Chondrocyte (in vitro differentiated cells): ENCODE measurements at regions not wholly inside any gene's neighbourhood (a gene's known extent, or its start where the extent isn't known, plus 50 kb on each side); places are given as distances from the start of the nearest gene placed in this dataset.

ENCODE experiments used
- DNase-seq: peaks from one replicate; pipeline ENCODE4 v3.0.0; 2021; ENCODE audit warnings: mixed read lengths, low spot score
- H3K27ac Mint-ChIP-seq: one replicate; pipeline ENCODE4 v1.8.0; 2021; ENCODE audit warnings: mild to moderate bottlenecking, moderate library complexity, mixed read lengths; ENCODE audit not compliant: unreplicated experiment
- H3K27me3 Mint-ChIP-seq: 2 replicates; pipeline ENCODE4 v1.8.0; 2021; ENCODE audit warnings: low read depth, mixed read lengths
- H3K36me3 Mint-ChIP-seq: 2 replicates; pipeline ENCODE4 v1.8.0; 2021; ENCODE audit warnings: low read depth, mixed read lengths
- H3K4me1 Mint-ChIP-seq: 2 replicates; pipeline ENCODE4 v1.8.0; 2021; ENCODE audit warnings: low read depth, mild to moderate bottlenecking, mixed read lengths
- H3K4me3 Mint-ChIP-seq: one replicate; pipeline ENCODE4 v1.8.0; 2021; ENCODE audit warnings: mild to moderate bottlenecking, moderate library complexity, mixed read lengths; ENCODE audit not compliant: unreplicated experiment
- H3K9me3 Mint-ChIP-seq: 2 replicates; pipeline ENCODE4 v1.8.0; 2021; ENCODE audit warnings: low read depth, mixed read lengths
- CTCF ChIP-seq: fragments of 200-600 bp; sonication (generic); IDR thresholded peaks from 2 replicates; pipeline ENCODE4 v1.5.0; 2021; ENCODE audit warnings: antibody characterized with exemption, mild to moderate bottlenecking, moderate library complexity

DNA sequence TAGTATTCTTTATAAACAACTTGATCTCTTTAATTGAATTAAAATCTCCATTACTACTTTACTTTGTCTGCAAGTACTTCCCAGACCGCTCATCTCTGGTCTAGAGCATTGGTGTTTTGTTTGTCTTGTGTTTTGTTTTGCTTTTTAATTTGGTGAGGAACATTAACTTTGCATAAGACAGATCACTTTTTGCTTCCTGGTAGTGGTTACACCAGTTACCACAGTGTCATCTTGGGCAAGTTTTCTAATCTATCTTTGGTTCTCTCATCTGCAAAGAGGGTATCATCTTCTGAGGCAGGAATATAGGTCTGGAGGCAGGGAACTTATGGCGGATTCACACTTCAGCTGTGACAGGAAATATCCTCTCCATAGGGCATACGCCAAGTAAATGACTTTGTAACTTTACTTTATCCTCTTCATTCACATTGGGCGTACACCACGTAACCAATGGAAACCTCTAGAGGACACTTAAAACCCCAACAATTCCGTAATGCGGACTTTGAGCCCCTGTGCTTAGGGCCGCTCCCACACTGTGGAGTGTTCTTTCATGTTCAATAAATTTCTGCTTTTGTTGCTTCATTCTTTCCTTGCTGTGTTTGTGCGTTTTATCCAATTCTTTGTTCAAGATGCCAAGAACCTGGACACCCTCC, 83.2 kb upstream of the JAZF1 start:
- no peak overlapping the region for H3K4me3 Mint-ChIP-seq
- no peak for DNase-seq
- peaks cover 4% of the 10 kb centered on the region for H3K36me3 Mint-ChIP-seq
- peaks cover 15% of the 10 kb centered on the region for H3K27me3 Mint-ChIP-seq
- no peak for TF ChIP-seq CTCF
- peaks cover 3% of the 10 kb centered on the region for H3K9me3 Mint-ChIP-seq
- H3K4me1 Mint-ChIP-seq = peaks cover 3% of the 10 kb centered on the region
- no peak overlapping the region for H3K27ac Mint-ChIP-seq

- Mint-ChIP-seq H3K9me3 (peaks cover 3% of the 10 kb centered on the region), H3K4me3 (no peak overlapping the region), H3K4me1 (peaks cover 3% of the 10 kb centered on the region), H3K27me3 (peaks cover 5% of the 10 kb centered on the region), H3K36me3 (peaks cover 2% of the 10 kb centered on the region), H3K27ac (no peak overlapping the region)
- TF ChIP-seq CTCF = no peak
- DNase-seq = no peak
Observed at GRCh38 chr7:28266402-28266801, 85.8 kb upstream of the JAZF1 start.

GRCh38 chr7:28267012-28267411, 86.4 kb upstream of the JAZF1 start:
- H3K27ac Mint-ChIP-seq = no peak overlapping the region
- peaks cover 3% of the 10 kb centered on the region for H3K4me1 Mint-ChIP-seq
- peaks cover 2% of the 10 kb centered on the region for H3K36me3 Mint-ChIP-seq
- H3K4me3 Mint-ChIP-seq = no peak overlapping the region
- DNase-seq = no peak
- no peak for TF ChIP-seq CTCF
- peaks cover 3% of the 10 kb centered on the region for H3K27me3 Mint-ChIP-seq
- peaks cover 3% of the 10 kb centered on the region for H3K9me3 Mint-ChIP-seq

- Mint-ChIP-seq H3K36me3 (no peaks in the 10 kb centered on the region), H3K9me3 (peaks cover 6% of the 10 kb centered on the region), H3K4me3 (no peak overlapping the region), H3K27me3 (no peaks in the 10 kb centered on the region), H3K27ac (no peak overlapping the region), H3K4me1 (peaks cover 8% of the 10 kb centered on the region)
- no peak for TF ChIP-seq CTCF
- no peak for DNase-seq
Observed at GRCh38 chr7:28269700-28270361, 89.2 kb upstream of the JAZF1 start.

DNA sequence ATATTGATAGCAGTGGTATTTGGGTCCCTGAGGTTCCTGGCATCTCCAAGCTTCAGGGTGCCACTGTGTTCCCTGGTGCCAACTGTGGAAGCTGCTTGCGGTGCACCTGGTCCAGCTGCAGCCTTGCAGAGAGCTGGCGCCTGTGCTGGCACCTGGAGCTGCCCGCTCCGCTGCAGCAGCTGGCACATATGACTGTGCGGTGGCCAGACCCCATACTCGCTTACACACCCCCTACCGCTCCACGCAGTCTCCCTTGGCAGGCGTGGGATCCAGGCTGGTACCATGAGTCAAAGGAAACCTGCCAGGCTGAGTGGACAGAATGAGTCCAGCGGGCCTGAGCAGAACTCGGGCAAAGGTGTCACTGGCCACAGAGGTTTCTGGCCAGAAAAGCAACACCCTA, 89.9 kb upstream of the JAZF1 start:
- no peak overlapping the region for H3K27ac Mint-ChIP-seq
- TF ChIP-seq CTCF = no peak
- peaks cover 6% of the 10 kb centered on the region for H3K9me3 Mint-ChIP-seq
- H3K4me3 Mint-ChIP-seq = no peak overlapping the region
- H3K27me3 Mint-ChIP-seq = no peaks in the 10 kb centered on the region
- H3K4me1 Mint-ChIP-seq = peaks cover 8% of the 10 kb centered on the region
- H3K36me3 Mint-ChIP-seq = no peaks in the 10 kb centered on the region
- DNase-seq = no peak
